WI38 (cell line): ENCODE measurements at regions not wholly inside any gene's neighbourhood (a gene's known extent, or its start where the extent isn't known, plus 50 kb on each side); places are given as distances from the start of the nearest gene placed in this dataset.

Experiments
- H3K4me3 ChIP-seq: 2 replicates; pipeline ENCODE4 v1.5.1; 2011; ENCODE audit warnings: low read depth, mild to moderate bottlenecking, control low read depth, low read length
- CTCF ChIP-seq: IDR thresholded peaks from 2 replicates; pipeline ENCODE4 v1.5.1; 2012; ENCODE audit warnings: low read depth, mild to moderate bottlenecking, control low read depth, low read length

GRCh38 chr12:114924946-114925475 lies 241.0 kb upstream of the TBX3 start:
- H3K4me3 ChIP-seq = no peak overlapping the region
- no peak for TF ChIP-seq CTCF

- TF ChIP-seq CTCF = no peak
- no peak overlapping the region for H3K4me3 ChIP-seq
These were observed 237.8 kb upstream of the TBX3 start for GRCh38 chr12:114921781-114922180.

GRCh38 chr12:114920771-114921554 lies 237.0 kb upstream of the TBX3 start:
- no peak overlapping the region for H3K4me3 ChIP-seq
- no peak for TF ChIP-seq CTCF

GRCh38 chr12:114919479-114919878 lies 235.5 kb upstream of the TBX3 start:
- H3K4me3 ChIP-seq = no peak overlapping the region
- no peak for TF ChIP-seq CTCF

- no peak for TF ChIP-seq CTCF
- H3K4me3 ChIP-seq = no peak overlapping the region
These were observed 234.7 kb upstream of the TBX3 start for GRCh38 chr12:114918535-114919233.

GRCh38 chr12:114917953-114918352 lies 234.0 kb upstream of the TBX3 start:
- H3K4me3 ChIP-seq = no peak overlapping the region
- TF ChIP-seq CTCF = no peak

GRCh38 chr12:114917307-114917706 lies 233.3 kb upstream of the TBX3 start:
- no peak for TF ChIP-seq CTCF
- no peak overlapping the region for H3K4me3 ChIP-seq
